GM21786 (cell line): ENCODE measurements at regions not wholly inside any gene's neighbourhood (a gene's known extent, or its start where the extent isn't known, plus 50 kb on each side); places are given as distances from the start of the nearest gene placed in this dataset.
"Not testable (repeated sequence)": the region's sequence is repeated elsewhere in the genome, so short reads cannot be mapped to it uniquely, and the experiment has no call there.

Experiments
- ATAC-seq: cut with Tn5 transposase; IDR thresholded peaks from one replicate; pipeline ENCODE4 v1.9.1; 2021; ENCODE audit not compliant: unreplicated experiment

DNA sequence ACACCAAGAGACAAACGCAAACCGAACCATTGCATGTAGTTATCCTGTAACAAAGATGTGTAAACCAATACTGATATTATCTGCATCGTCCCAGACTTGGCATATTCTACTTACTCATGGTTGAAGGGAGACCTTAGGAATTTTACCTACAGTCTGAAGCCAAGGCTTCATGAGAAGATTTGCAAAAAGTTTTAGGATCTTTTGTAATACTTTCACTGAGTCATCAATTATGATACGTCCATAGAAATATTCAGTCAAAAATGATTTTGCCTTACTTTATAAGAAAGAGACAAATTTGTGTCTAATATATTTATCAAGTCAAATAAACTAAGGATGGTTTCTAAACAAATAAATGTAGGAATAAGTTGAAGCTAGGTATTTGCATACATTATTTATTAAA is 1176.1 kb upstream of the ADGRL2 start:
- no peak for ATAC-seq

DNA sequence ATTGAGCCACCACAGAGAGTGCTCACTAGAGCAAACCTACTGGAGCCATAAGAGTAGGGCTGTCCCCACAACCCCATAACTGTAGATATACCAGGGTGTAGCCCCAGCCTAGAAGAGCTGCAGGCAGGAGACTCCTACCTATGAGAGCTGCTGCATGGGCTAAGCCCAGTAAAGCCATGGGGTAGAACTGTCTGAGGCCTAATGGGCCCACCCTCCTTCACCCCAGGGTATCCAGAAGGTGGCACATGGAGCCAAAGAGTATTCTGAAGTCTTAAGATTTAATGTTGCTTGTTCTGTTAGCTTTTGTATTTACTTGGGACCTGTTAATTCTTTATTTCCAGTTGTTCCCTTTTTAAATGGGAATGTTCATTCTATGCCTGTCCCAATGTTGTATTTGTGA is 1193.7 kb upstream of the ADGRL2 start:
- ATAC-seq = peak; percentile 50

DNA sequence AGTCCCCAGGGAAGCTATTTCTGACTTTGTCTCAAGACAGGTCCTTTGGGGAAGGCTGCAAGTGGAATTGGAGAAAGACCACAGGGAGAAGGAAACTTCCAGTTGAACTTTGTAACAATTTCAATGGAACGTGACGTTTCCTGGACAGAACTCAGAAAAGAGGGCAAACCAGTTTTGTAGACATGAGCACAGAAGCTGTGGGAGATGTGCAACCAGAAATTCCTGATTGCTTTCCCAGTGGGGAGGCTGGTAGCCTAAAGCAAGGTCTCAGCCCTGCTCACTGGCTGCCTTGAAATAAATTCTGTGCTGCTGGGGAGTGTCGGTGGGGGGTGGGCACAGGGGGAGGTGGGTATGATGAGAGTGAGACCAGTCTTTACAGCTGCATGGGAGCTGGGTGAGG is 1206.7 kb upstream of the ADGRL2 start:
- ATAC-seq = no peak

DNA sequence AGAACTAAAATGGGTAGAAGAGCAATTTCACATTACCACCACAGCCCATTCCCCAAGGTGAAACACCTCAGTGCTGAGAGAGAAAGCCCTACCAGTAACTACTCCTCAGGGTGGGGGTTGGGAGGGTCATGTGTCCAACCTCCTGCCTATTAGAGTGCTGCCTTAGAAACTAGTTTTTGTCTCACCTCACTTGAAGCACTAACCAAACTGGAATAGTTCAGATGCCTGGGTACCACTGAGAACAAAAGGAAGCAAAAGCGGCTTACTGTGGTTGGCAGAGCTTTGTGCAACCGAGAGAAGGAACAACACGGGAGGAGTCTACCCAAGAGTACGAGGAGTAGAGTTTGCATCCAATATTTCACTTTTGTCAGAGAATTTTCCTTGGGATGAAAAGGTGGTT is 1207.5 kb upstream of the ADGRL2 start:
- ATAC-seq = no peak

DNA sequence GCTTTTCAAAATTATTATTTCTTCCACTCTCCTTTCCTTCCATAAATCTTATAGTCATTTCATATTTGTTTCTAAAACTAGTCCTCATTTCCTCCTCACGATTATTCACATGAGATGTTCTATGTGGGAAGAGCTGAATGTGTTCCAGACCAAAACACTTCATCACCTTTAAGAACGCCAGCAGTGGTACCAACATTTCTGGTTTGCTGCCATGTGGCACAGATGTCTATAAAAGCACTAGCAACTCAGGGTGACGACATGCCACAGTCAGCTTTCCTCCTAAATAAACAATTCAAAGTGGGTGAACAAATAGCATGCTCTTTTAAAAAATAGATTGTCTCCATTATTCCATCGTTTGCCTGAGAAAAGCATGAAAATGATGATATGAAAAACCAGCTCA is 1217.8 kb upstream of the ADGRL2 start:
- no peak for ATAC-seq

DNA sequence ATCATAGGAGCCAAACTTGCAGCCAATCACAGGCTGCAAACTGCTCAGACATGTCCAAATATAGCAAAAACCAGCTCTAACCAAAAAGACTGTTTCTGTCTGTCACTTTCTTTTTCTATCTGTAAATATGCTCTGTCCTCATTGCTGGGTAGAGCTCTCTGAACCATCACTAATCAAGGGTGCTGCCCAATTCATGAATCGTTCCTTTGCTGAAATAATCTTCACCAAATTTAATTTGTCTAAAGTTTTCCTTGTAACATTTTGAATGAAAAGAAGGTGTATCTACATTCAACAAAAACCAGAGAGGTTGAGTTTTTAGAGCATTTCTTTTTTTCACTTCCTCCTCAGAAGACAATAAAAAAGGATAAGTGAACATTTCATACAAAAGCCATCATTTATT is 1221.7 kb upstream of the ADGRL2 start:
- no peak for ATAC-seq

DNA sequence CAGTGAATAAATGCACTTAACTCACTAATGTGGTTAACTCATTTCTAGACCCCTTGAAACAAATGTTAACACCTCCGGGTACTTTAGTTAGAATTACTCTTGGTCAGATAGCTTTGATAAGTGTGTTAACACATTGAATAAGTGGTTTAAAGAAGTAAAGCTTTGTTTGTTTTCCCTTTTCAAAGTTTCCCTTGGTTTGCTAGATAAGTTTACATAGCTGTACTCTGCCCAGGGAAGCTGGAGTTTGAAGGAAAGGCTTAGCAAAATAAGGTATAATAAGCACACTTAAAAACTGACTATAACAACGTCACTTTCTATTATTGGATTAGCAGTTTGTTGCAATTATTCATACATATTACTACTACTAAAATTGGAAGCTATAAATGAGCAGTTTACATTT is 1233.9 kb upstream of the ADGRL2 start:
- ATAC-seq = no peak

DNA sequence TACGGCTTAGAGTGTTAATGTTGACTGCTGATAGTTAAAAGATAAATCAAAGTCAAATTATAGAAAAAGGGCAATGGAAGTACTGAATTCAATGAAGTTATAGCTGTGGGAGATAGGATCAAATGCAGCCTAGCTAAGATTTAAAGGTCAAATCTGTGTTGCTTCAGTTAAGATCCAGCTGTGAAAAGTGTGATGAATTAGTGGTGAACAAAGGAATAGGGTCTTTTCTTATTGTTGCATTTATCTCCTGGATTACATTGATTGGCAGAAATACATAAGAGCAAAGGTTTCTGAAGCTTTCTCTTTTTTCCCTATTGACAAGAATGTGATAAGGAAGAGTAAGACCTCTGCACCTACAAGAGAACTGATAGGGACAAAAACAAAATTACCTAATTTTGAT is 1234.6 kb upstream of the ADGRL2 start:
- no peak for ATAC-seq

DNA sequence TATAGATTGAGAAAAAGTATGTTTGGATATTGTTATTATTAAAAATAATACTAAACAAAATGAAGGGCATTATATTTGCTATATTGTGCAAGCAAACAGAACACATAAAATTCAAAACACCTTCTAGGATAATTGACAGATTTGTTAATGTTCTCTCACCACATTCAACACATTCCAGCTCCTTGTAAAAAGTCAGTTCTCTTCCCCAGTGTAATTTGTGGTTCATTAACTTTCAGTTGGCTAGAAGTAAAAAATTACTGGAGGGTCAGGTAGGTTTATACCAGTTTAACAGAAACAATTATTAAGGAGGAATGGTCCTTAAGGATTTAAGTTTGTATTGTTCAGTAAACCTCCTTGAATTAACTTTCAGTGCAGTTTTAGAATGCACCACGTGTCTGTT is 1235.3 kb upstream of the ADGRL2 start:
- no peak for ATAC-seq

DNA sequence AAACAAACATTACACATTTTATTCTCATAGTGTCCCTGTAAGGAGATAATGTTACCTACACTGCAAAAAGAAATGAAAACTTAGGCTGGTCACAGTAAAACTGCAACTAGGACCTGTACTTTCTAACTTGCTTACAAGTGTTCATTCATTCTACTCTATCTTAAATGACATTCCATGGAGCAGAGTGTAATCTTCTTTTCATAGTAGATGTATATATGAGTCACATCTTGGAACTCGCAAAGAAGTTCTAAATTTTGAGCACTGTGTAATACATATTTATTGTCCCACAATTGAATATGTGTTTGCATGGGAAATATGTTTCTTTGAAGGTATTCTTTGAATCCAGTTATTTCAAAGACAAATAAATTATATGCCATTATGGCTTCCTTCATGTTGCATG is 1258.5 kb upstream of the ADGRL2 start:
- no peak for ATAC-seq

DNA sequence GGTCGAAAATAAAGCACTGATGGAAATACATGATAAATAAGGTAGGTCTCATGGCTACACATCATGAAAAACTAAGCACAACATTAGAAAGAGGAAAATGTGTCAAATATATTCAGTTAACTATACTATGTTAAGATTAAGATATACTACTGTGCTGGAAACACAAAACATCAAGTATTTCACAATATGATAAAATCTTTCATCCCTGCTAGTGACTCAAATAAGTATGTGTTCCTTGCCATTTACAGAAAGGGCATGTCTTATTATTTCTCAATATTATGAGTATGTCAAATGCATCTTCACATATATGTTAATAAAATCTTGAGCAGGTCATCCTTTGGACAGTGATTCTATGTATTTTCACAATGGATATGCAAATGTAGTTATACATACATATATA is 1260.1 kb upstream of the ADGRL2 start:
- ATAC-seq = no peak

DNA sequence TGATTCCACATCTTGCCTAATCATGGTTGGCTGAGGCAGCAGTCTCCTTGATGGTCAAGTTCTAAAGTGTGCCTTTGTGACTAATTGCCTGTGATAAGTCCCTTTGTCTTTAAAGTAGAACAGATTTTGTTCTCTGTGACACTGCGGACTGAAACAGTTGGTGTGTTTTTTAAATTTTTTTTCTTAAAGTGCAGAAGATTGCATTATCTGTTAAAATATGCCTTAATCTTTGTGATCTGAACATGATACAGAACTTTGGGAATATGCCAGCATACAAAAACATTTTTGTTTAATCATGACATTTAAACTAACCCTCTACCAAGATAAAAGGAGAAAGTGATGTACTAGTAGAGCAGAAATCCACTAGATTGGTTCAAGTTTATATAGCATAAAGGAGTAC is 1260.6 kb upstream of the ADGRL2 start:
- ATAC-seq = no peak

DNA sequence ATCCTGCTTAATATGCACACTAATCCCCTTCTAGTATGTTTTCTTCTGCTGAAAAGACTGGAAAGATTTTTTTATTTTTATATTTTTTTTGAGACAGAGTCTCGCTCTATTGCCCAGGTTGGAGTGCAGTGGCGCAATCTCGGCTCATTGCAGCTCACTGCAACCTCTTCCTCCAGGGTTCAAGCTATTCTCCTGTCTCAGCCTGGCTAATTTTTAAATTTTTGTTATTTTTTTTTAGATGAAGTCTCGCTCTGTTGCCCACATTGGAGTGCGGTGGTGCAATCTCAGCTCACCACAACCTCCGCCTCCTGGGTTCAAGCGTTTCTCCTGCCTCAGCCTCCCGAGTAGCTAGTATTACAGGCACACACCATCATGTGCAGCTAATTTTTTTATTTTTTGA is 1261.4 kb upstream of the ADGRL2 start:
- not testable (repeated sequence) for ATAC-seq

DNA sequence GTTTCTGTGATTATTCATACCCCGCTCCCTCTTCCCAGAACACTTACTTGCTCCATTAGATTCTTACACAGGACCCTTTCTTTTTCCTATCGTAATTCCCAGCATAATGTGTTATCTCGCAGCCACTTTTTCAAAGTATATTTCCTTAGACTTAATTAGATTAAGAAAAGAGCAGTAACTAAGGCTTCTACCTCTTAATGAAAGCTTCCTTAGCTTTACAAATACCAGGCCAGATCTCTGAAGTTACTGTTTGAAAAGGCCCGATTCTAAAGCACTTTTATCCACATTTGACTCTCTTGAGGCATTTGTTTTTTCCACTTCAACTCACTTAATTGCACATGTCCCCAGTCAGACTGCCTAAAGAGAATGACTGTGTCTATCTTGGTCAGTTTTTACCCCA is 1264.3 kb upstream of the ADGRL2 start:
- no peak for ATAC-seq

DNA sequence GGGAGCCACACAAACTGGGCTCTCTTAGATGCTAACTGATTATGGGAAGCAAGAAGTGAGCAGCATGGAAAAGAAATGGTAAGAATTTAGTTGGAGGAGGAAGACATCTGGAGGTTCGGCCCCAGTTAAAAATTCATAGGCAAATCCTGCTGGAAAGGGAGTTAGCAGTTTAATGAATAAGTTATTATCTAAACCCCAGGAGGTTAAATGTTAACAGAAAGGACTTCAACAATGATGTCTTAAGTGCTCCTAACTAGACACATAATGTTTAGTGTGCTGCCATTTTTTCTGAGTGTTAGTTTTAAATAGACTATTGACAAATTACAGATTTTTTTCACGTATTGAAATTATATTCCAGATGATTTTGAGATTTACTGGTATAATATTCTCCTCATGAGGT is 1265.3 kb upstream of the ADGRL2 start:
- no peak for ATAC-seq

DNA sequence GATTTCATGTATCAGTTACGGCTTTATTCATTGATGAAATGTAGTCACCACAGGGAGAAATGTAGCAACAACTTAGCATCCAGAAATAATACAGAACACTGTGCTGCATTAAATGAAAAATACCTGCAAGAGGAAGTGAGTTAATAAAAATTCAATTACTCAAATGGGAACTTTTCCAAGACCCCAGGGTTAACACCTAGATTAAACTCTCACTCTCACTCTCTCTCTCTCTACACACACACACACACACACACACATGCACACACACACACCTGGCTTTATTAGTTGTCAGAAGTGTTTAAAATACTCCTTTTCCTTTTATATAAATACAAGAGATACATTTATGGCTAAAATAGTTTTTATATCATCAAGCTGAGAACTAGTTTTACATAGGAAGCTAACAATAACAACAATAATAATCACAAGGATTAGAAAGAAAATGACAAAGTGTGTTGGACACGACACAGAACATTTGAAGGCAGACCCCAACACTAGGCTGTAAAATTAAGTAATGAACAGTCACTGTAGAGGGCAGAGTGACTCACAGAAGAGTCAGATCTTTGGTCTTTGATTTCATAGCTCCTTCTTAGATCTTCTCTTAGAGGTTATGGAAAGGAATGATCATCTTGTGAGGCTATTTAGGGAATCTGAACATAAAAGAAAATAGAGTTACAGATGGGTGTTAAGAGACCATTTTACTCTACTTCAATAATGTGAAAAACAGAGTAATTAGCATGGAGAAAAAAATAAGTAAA is 1266.0 kb upstream of the ADGRL2 start:
- ATAC-seq = no peak

DNA sequence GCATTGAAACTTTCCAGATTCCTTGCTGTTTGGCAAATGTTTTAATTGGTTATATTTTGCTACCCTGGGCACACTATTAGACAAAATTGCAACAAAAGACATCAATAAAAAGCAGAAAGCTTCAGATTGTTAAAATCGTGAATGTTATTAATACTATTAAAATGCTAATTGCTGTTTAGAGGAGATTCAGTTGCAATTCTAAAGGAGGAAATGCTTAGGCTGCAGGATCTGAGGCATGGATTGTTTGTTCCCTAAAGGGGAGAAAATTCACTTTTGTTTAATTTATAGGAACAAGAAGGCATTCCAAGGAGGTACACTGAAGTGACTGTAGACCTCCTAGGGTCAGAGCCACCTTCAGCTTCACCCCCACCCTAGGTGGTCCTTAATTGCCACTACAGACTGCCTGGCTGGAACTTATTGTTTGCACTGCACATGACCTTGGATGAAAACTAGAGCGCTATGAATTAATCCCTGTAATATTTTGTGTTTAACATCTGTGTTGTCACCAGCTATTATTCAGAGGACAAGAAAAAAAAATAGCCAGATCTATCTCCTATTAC is 1266.9 kb upstream of the ADGRL2 start:
- ATAC-seq = no peak

DNA sequence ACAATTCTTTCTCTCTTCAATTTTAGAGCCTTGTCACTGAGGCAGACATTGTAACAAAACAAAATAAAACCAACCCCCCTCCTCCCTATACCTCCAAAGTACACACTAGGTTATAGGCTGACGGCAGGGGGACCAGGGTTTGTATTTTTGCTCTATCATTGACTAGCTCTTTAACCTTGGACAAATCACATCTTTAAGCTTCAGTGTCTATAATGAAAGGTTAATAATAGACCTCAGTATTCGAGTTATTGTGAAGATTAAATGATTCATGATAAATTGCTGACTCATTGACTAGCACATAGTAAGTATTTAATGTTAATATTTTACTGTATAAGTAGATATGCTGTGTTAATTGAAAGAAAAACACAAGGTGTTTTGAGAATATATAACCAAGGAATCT is 1267.6 kb upstream of the ADGRL2 start:
- no peak for ATAC-seq

DNA sequence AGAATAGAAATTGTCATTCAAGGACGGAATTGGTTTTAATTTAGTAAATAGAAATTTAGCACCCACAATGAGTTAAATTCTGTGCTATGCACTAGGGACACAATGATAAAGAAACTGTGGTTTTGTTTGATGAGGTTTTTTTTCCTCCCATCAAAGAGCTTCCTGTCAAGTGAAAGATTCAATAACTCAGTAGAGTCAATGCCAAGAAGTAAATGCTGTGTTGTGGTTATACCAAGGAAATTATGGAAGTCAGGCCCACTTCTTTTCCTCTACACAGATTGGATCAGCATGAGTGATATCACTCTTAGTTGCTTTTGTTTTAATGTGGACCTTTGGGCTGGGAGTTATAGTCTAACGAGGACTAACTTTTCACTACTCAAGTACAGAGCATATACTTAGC is 1269.6 kb upstream of the ADGRL2 start:
- no peak for ATAC-seq

DNA sequence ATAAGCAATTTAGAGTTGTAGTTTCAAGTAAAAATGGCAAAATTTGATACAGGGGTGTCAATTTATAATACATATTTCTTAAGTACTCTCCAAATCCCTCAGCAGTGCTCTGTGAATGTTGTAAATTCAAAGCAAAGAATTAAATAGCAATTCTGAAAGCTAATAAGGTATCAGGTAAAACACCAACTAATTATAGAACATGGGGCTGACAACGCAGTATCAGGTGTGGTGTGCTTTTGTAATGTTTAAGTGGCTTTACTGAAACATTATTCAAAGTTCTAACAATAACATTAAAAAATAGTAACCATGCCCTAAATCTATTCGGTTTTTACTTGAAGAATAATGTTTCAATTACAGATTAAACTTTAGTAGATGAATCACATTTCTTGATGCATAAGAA is 1271.2 kb upstream of the ADGRL2 start:
- ATAC-seq = no peak

DNA sequence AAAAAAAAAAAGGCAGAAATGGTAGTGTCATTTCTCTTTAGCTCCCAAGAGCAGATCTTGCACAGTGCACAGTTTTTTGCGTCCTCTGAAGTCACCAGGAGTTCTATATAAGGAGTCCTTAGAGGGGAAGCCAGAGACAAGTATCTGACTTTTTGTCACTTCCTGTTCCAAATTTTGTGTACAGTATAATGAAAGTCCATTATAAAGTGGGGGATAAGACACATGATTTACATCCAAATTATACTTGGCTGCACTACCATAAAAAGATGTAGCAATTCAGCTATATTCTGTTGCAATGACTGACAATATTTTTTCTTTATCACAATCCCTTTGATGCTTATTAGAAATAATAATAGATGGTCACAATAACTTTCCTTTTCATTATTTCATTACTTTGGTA is 1276.9 kb upstream of the ADGRL2 start:
- ATAC-seq = no peak

DNA sequence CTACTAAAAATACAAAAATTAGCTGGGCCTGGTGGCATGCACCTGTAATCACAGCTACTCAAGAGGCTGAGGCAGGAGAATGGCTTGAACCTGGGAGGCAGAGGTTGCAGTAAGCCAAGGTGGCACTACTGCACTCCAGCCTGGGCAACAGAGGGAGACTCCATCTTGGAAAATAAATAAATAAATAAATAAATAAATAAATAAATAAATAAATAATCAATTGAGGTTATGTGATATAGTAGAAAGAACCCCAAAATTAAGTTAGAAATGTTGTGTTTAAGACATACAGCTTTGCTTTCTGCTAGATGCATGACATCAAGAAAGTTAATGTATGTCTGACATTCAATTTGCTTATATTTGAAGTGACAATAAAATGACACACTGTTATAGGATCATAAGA is 1277.7 kb upstream of the ADGRL2 start:
- not testable (repeated sequence) for ATAC-seq

DNA sequence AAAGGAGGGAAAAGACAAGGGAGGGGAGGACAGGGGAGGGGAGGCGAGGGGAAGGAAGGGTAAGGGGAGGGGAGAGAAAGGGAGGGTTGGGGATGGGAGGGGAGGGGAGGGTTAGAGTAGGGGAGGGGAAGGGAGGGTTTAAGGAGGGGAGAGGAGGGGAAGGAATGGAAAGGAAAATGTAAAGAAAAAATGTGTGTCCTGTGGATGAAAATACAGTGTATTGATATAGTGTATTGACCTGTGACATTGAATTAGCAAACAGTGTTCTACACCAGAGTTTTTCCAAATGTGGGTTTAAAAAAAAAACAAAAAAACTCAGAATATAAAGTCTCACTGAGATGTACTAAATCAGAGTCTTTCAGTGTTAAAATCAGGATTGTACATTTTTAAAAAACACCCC is 1279.8 kb upstream of the ADGRL2 start:
- no peak for ATAC-seq
